HEK293 (cell line): ENCODE measurements at regions not wholly inside any gene's neighbourhood (a gene's known extent, or its start where the extent isn't known, plus 50 kb on each side); places are given as distances from the start of the nearest gene placed in this dataset.

ENCODE experiments used
- CTCF ChIP-seq: fragments of 450-650 bp; formaldehyde crosslinking; IDR thresholded peaks from 2 replicates; pipeline ENCODE4 v1.5.1; 2016; ENCODE audit warnings: missing biosample characterization, missing genetic modification characterization
- KLF8 ChIP-seq: fragments of 450-650 bp; formaldehyde crosslinking; IDR thresholded peaks from 2 replicates; pipeline ENCODE4 v1.5.1; 2016; ENCODE audit warnings: missing biosample characterization, missing genetic modification characterization
- PRDM1 ChIP-seq: fragments of 450-650 bp; formaldehyde crosslinking; IDR thresholded peaks from 2 replicates; pipeline ENCODE4; 2016; ENCODE audit warnings: missing biosample characterization, missing genetic modification characterization
- ZNF175 ChIP-seq: fragments of 450-650 bp; formaldehyde crosslinking; IDR thresholded peaks from 2 replicates; pipeline ENCODE4 v1.5.1; 2016; ENCODE audit warnings: missing biosample characterization, missing genetic modification characterization
- ZNF184 ChIP-seq: fragments of 450-650 bp; IDR thresholded peaks from 2 replicates; pipeline ENCODE4 v1.5.1; 2018; ENCODE audit warnings: missing biosample characterization, mild to moderate bottlenecking, missing genetic modification characterization
- ZNF549 ChIP-seq: fragments of 450-650 bp; IDR thresholded peaks from 2 replicates; pipeline ENCODE4 v1.5.1; 2018; ENCODE audit warnings: missing biosample characterization, missing genetic modification characterization, mild to moderate bottlenecking, inconsistent platforms, moderate library complexity
- ZNF629 ChIP-seq: fragments of 450-650 bp; formaldehyde crosslinking; IDR thresholded peaks from 2 replicates; pipeline ENCODE4 v1.5.1; 2017; ENCODE audit warnings: missing biosample characterization, missing genetic modification characterization

- TF ChIP-seq ZNF629 (tag by site-specific recombination) (no peak), KLF8 (tag by site-specific recombination) (no peak), ZNF549 (tag by site-specific recombination) (no peak), ZNF175 (no peak), ZNF184 (no peak), PRDM1 (tag by site-specific recombination) (no peak), CTCF (tag by site-specific recombination) (no peak)
These were observed 114.0 kb upstream of the CDKN3 start for GRCh38 chr14:54282849-54283248.
